Fibroblast of the aortic adventitia (primary cell): ENCODE measurements at regions not wholly inside any gene's neighbourhood (a gene's known extent, or its start where the extent isn't known, plus 50 kb on each side); places are given as distances from the start of the nearest gene placed in this dataset.

ENCODE experiments used
- DNase-seq: peaks from one replicate; pipeline ENCODE4 v3.0.0-alpha.2; 2010; ENCODE audit warnings: low read depth
- H3K4me3 ChIP-seq: 2 replicates; pipeline ENCODE4 v1.5.1; 2011; ENCODE audit warnings: low read depth, mild to moderate bottlenecking, control low read depth, low read length, moderate library complexity
- TF ChIP-seq, protein P1 (sequence below): IDR thresholded peaks from 2 replicates; pipeline ENCODE4 v1.5.1; 2011; ENCODE audit warnings: mild to moderate bottlenecking, low read length, control low read depth, inconsistent platforms; ENCODE audit not compliant: insufficient read depth

DNA sequence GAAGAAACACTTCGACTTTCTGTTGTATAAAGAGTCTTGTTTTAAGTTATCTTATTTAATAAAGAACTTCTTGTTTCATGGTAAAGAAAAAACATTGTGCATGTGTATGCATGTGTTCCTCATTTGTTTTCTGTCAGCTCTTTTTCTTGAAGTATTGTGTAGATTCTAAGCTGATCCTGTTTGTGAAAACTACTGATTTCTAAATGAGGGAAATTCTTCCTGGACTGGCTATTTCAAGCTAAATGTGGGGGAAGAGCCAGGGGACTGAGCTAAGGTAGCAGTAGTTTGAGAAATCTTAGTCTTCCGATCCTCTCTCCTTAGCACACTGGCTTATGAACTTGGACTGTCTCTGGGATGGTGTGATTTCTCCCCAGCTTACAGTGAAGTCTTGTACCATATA, 56.4 kb upstream of the RBMS1 start:
- TF ChIP-seq, protein P1, sequence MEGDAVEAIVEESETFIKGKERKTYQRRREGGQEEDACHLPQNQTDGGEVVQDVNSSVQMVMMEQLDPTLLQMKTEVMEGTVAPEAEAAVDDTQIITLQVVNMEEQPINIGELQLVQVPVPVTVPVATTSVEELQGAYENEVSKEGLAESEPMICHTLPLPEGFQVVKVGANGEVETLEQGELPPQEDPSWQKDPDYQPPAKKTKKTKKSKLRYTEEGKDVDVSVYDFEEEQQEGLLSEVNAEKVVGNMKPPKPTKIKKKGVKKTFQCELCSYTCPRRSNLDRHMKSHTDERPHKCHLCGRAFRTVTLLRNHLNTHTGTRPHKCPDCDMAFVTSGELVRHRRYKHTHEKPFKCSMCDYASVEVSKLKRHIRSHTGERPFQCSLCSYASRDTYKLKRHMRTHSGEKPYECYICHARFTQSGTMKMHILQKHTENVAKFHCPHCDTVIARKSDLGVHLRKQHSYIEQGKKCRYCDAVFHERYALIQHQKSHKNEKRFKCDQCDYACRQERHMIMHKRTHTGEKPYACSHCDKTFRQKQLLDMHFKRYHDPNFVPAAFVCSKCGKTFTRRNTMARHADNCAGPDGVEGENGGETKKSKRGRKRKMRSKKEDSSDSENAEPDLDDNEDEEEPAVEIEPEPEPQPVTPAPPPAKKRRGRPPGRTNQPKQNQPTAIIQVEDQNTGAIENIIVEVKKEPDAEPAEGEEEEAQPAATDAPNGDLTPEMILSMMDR: no peak
- no peak overlapping the region for H3K4me3 ChIP-seq
- no peak for DNase-seq

GRCh38 chr2:160551259-160551658, 57.7 kb upstream of the RBMS1 start:
- TF ChIP-seq, protein P1: no peak
- no peak for DNase-seq
- no peak overlapping the region for H3K4me3 ChIP-seq

DNA sequence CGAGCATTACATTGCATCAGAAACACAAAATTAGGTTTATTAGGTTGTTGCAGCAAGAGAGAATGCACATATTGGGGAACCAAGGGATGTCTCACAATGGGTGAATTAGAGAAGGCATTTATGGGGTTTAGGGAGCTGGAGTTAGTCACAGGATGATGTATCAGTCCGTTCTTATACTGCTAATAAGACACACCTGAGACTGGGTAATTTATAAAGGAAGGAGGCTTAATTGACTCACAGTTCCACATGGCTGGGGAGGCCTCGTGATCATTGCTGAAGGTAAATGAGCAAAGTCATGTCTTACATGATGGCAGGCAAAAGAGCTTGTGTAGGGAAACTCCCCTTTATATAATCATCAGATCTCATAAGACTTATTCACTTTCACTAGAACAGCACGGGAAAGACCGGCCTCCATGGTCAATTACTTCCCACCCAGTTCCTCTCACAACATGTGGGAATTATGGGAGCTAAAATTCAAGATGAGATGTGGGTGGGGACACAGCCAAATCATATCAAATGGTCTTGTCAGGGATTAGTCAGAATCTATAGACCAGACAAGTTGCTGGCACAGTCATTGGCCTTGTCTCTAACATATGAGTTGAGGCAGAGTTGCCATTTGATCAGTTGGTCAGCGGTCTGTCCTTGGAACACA, 61.9 kb upstream of the RBMS1 start:
- H3K4me3 ChIP-seq: no peak overlapping the region
- DNase-seq: no peak
- TF ChIP-seq, protein P1: no peak

- no peak overlapping the region for H3K4me3 ChIP-seq
- TF ChIP-seq, protein P1: no peak
- DNase-seq: no peak
Measured at GRCh38 chr2:160557903-160558302, 64.3 kb upstream of the RBMS1 start.

GRCh38 chr2:160558531-160558930, 64.9 kb upstream of the RBMS1 start:
- TF ChIP-seq, protein P1: no peak

GRCh38 chr2:160561551-160562295, 68.1 kb upstream of the RBMS1 start:
- no peak overlapping the region for H3K4me3 ChIP-seq
- TF ChIP-seq, protein P1: no peak
- DNase-seq: peak; percentile 88

More at GRCh38 chr2:160558531-160558930, 64.9 kb upstream of the RBMS1 start:
- H3K4me3 ChIP-seq: no peak overlapping the region
- no peak for DNase-seq
